ENCODE measurements at regions not wholly inside any gene's neighbourhood (a gene's known extent, or its start where the extent isn't known, plus 50 kb on each side); places are given as distances from the start of the nearest gene placed in this dataset.

DNA sequence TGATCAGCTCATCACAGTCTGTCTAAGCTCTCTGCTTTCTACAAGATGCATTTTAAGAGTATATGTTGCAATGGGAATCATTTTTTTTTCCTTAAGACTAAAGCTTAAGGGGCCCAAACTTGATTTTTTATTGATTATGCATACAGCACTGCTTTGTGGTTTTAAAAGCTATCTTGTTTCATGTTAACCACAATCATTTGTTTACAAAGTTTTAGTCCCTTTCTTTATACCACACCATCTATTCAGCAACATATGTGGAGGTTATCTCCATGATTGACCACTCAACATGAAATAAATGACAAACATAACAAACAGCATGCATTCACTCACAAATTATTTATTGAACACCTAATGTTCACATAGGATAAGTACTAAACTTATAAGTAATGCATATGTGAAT is 119.1 kb downstream of the FHL5 start:
- no peak for TF ChIP-seq EZH2 (IDR thresholded peaks at IDR 0.05; ENCODE audit: borderline replicate concordance)
- TF ChIP-seq, protein P1, sequence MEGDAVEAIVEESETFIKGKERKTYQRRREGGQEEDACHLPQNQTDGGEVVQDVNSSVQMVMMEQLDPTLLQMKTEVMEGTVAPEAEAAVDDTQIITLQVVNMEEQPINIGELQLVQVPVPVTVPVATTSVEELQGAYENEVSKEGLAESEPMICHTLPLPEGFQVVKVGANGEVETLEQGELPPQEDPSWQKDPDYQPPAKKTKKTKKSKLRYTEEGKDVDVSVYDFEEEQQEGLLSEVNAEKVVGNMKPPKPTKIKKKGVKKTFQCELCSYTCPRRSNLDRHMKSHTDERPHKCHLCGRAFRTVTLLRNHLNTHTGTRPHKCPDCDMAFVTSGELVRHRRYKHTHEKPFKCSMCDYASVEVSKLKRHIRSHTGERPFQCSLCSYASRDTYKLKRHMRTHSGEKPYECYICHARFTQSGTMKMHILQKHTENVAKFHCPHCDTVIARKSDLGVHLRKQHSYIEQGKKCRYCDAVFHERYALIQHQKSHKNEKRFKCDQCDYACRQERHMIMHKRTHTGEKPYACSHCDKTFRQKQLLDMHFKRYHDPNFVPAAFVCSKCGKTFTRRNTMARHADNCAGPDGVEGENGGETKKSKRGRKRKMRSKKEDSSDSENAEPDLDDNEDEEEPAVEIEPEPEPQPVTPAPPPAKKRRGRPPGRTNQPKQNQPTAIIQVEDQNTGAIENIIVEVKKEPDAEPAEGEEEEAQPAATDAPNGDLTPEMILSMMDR (IDR thresholded peaks at IDR 0.05; ENCODE audit: poor library complexity) = no peak
